ENCODE measurements at regions not wholly inside any gene's neighbourhood (a gene's known extent, or its start where the extent isn't known, plus 50 kb on each side); places are given as distances from the start of the nearest gene placed in this dataset.

GRCh38 chr12:41923351-41923750 lies 221.3 kb downstream of the GXYLT1 start:
- intact Hi-C loops (cut with micrococcal nuclease), result loop anchor here (10.0 kb wide), 1 partner anchor 659 kb away; no protein-coding TSS in a partner anchor
- H3K27me3 ChIP-seq (ENCODE audit: low read length), result peaks cover 65% of the 10 kb centered on the region
- BruUV-seq (replicated peaks), result no TSS peak
- no peak for ATAC-seq
- H2AFZ ChIP-seq (ENCODE audit: low read length), result no peak overlapping the region
- no peaks in the 10 kb centered on the region for H3F3A ChIP-seq (ENCODE audit: low read length, unreplicated experiment)
- H3K4me1 ChIP-seq (ENCODE audit: insufficient read depth, low read length), result no peaks in the 10 kb centered on the region
- no peak overlapping the region for H3K27ac ChIP-seq (ENCODE audit: low read length)
- H3K36me3 ChIP-seq (ENCODE audit: low read depth, low read length), result no peaks in the 10 kb centered on the region
- no peaks in the 10 kb centered on the region for H4K20me1 ChIP-seq (ENCODE audit: low read length)
- H3K9me2 ChIP-seq (replicated peaks; ENCODE audit: low read length), result no peaks in the 10 kb centered on the region
- no peaks in the 10 kb centered on the region for H3K9me3 ChIP-seq (ENCODE audit: low read length)
- POLR2A ChIA-PET (ENCODE audit: unreplicated experiment), result no interaction called here
- no peak overlapping the region for H3K9ac ChIP-seq (ENCODE audit: low read length)
- CTCF ChIA-PET, result no interaction called here
- H3K4me3 ChIP-seq (ENCODE audit: low read length), result no peak overlapping the region
- no peak for DNase-seq
- no peak overlapping the region for H3K4me2 ChIP-seq (ENCODE audit: low read length)
- no peak for TF ChIP-seq EZH2 (IDR thresholded peaks at IDR 0.05; ENCODE audit: low read length, unreplicated experiment)
- TF ChIP-seq EZH2phosphoT487 (IDR thresholded peaks at IDR 0.05; ENCODE audit: borderline replicate concordance, low read length), result no peak
- TF ChIP-seq CTCF (conservative IDR thresholded peaks at IDR 0.05; ENCODE audit: low read depth, low read length), result no peak
- H3K79me2 ChIP-seq (ENCODE audit: low read length), result no peaks in the 10 kb centered on the region

- H3F3A ChIP-seq (ENCODE audit: low read length, unreplicated experiment), result no peaks in the 10 kb centered on the region
- POLR2A ChIA-PET (ENCODE audit: unreplicated experiment), result no interaction called here
- no peaks in the 10 kb centered on the region for H3K9me3 ChIP-seq (ENCODE audit: low read length)
- H3K4me3 ChIP-seq (ENCODE audit: low read length), result no peak overlapping the region
- no peak for TF ChIP-seq CTCF (conservative IDR thresholded peaks at IDR 0.05; ENCODE audit: low read depth, low read length)
- no peak for TF ChIP-seq EZH2 (IDR thresholded peaks at IDR 0.05; ENCODE audit: low read length, unreplicated experiment)
- TF ChIP-seq EZH2phosphoT487 (IDR thresholded peaks at IDR 0.05; ENCODE audit: borderline replicate concordance, low read length), result no peak
- CTCF ChIA-PET, result no interaction called here
- H3K9me2 ChIP-seq (replicated peaks; ENCODE audit: low read length), result no peaks in the 10 kb centered on the region
- H2AFZ ChIP-seq (ENCODE audit: low read length), result no peak overlapping the region
- H4K20me1 ChIP-seq (ENCODE audit: low read length), result no peaks in the 10 kb centered on the region
- no peaks in the 10 kb centered on the region for H3K36me3 ChIP-seq (ENCODE audit: low read depth, low read length)
- H3K27me3 ChIP-seq (ENCODE audit: low read length), result peaks cover 58% of the 10 kb centered on the region
- H3K27ac ChIP-seq (ENCODE audit: low read length), result no peak overlapping the region
- DNase-seq (no peak), ATAC-seq (no peak)
- H3K4me2 ChIP-seq (ENCODE audit: low read length), result no peak overlapping the region
- no peaks in the 10 kb centered on the region for H3K4me1 ChIP-seq (ENCODE audit: insufficient read depth, low read length)
- BruUV-seq (replicated peaks), result no TSS peak
- H3K9ac ChIP-seq (ENCODE audit: low read length), result no peak overlapping the region
- intact Hi-C loops (cut with micrococcal nuclease), result loop anchor here (10.0 kb wide), 1 partner anchor 656 kb away; no protein-coding TSS in a partner anchor
- H3K79me2 ChIP-seq (ENCODE audit: low read length), result no peaks in the 10 kb centered on the region
These were observed 224.3 kb downstream of the GXYLT1 start for GRCh38 chr12:41920355-41920754.

- H3K4me2 ChIP-seq (ENCODE audit: low read length), result no peak overlapping the region
- no peak overlapping the region for H3K4me3 ChIP-seq (ENCODE audit: low read length)
- H3K4me1 ChIP-seq (ENCODE audit: insufficient read depth, low read length), result no peaks in the 10 kb centered on the region
- H3K36me3 ChIP-seq (ENCODE audit: low read depth, low read length), result no peaks in the 10 kb centered on the region
- H3K27me3 ChIP-seq (ENCODE audit: low read length), result peaks cover 58% of the 10 kb centered on the region
- H2AFZ ChIP-seq (ENCODE audit: low read length), result no peak overlapping the region
- intact Hi-C loops (cut with micrococcal nuclease), result loop anchor here (10.0 kb wide), 1 partner anchor 655 kb away; no protein-coding TSS in a partner anchor
- H3K9ac ChIP-seq (ENCODE audit: low read length), result no peak overlapping the region
- no peak for ATAC-seq
- no peaks in the 10 kb centered on the region for H3K79me2 ChIP-seq (ENCODE audit: low read length)
- CTCF ChIA-PET, result no interaction called here
- H3K9me3 ChIP-seq (ENCODE audit: low read length), result no peaks in the 10 kb centered on the region
- H3F3A ChIP-seq (ENCODE audit: low read length, unreplicated experiment), result no peaks in the 10 kb centered on the region
- no peaks in the 10 kb centered on the region for H3K9me2 ChIP-seq (replicated peaks; ENCODE audit: low read length)
- no peak overlapping the region for H3K27ac ChIP-seq (ENCODE audit: low read length)
- no peak for DNase-seq
- TF ChIP-seq EZH2 (IDR thresholded peaks at IDR 0.05; ENCODE audit: low read length, unreplicated experiment) (no peak), CTCF (conservative IDR thresholded peaks at IDR 0.05; ENCODE audit: low read depth, low read length) (no peak), EZH2phosphoT487 (IDR thresholded peaks at IDR 0.05; ENCODE audit: borderline replicate concordance, low read length) (no peak)
- no TSS peak for BruUV-seq (replicated peaks)
- POLR2A ChIA-PET (ENCODE audit: unreplicated experiment), result no interaction called here
- H4K20me1 ChIP-seq (ENCODE audit: low read length), result no peaks in the 10 kb centered on the region
These were observed 225.0 kb downstream of the GXYLT1 start for GRCh38 chr12:41919526-41920261.

Measured in PC-3 (cell line).